Heart right ventricle (tissue), 16 donors: ENCODE measurements at regions not wholly inside any gene's neighbourhood (a gene's known extent, or its start where the extent isn't known, plus 50 kb on each side); places are given as distances from the start of the nearest gene placed in this dataset.

Experiments used
- ATAC-seq, 8 donors: fragments of 200-7000 bp; cut with Tn5 transposase; one replicate each; pipeline ENCODE4 v1.9.1; 2020; ENCODE audit warnings: mild to moderate bottlenecking in 8 of 8, moderate library complexity in 8 of 8, moderate number of reproducible peaks in 1 of 8
- DNase-seq, 2 donors: peaks; one replicate each; pipeline ENCODE4 v3.0.0-alpha.2; 2020
- H3K27ac ChIP-seq, 10 donors: fragments of 200-600 bp; sonication (generic) in 2 of 10; one replicate each; pipeline versions ENCODE4 v1.5.0 to v1.8.0; 2020 to 2022; ENCODE audit warnings: mild to moderate bottlenecking in 3 of 10
- H3K27me3 ChIP-seq, 7 donors: fragments of 200-600 bp; one replicate each; pipeline ENCODE4 v1.8.0; 2021 to 2022; ENCODE audit warnings: mild to moderate bottlenecking in 2 of 7
- H3K36me3 ChIP-seq, 9 donors: fragments of 200-600 bp; sonication (generic) in 1 of 9; one replicate each; pipeline versions ENCODE4 v1.5.0 to v1.8.0; 2020 to 2022; ENCODE audit warnings: mild to moderate bottlenecking in 2 of 9
- H3K4me1 ChIP-seq, 9 donors: fragments of 200-600 bp; sonication (generic) in 1 of 9; one replicate each; pipeline versions ENCODE4 v1.5.0 to v1.8.0; 2020 to 2022; ENCODE audit warnings: mild to moderate bottlenecking in 4 of 9
- H3K4me3 ChIP-seq, 10 donors: fragments of 200-600 bp; sonication (generic) in 2 of 10; one replicate each; pipeline versions ENCODE4 v1.5.0 to v1.8.0; 2020 to 2022; ENCODE audit warnings: mild to moderate bottlenecking in 7 of 10, moderate library complexity in 2 of 10
- H3K9me3 ChIP-seq, 11 donors: fragments of 200-600 bp in 10 of 11; sonication (generic) in 2 of 11; one replicate each; pipeline versions ENCODE4 v1.5.0 to v1.8.0; 2013 to 2022; ENCODE audit warnings: mild to moderate bottlenecking in 2 of 11, control low read depth in 1 of 11, moderate library complexity in 1 of 11
- WGBS, 2 donors: extraction: QIAGEN DNeasy Blood & Tissue Kit; methylation state at CpG; one replicate each; pipeline ENCODE4 v1.1.7; 2013; ENCODE audit warnings: inconsistent platforms in 1 of 2; 5-methylcytosine and 5-hydroxymethylcytosine counted together
- intact Hi-C, 10 donors: fragments of 100-400 bp; cut with DNase I; formaldehyde crosslinking; loops; one replicate each; pipeline versions ENCODE4 v1.11.1 to v1.14.2; 2022
- TF ChIP-seq, protein P1 (sequence below), 9 donors: fragments of 200-600 bp; sonication (generic) in 2 of 9; IDR thresholded peaks; one replicate each; pipeline versions ENCODE4 v1.5.0 to v1.8.0; 2021 to 2022; ENCODE audit warnings: antibody characterized with exemption in 9 of 9, mild to moderate bottlenecking in 5 of 9, moderate library complexity in 1 of 9
- donor health status: Arrhythmogenic right ventricular cardiomyopathy.
- donor health status: ischemic (EF 13 %, LVEDD 7.1; RV severe dilation, severe dysfunction).
- donor health status: healthy with polysubstance abuse.
- donor health status: DM: no; HTN: yes; CAD: no.
- donor health status: DM: no; HTN: no; CAD: no.
- donor health status: ischemic (EF 25% LVEDD 6.9; RV normal size, moderate dysfunction).
- donor health status: ischemic (EF 25% LVEDD 5.7; RV mildly dilated, moderate dysfunction).
- donor health status: healthy.
- donor health status: DM: yes; HTN: yes; CAD: no.
- donor health status: Ischemic cardiomyopathy.
- donor health status: ischemic (EF 35%, LVEDD 5.7; RV mildly dilated, moderate dysfunction).
- donor health status: nonischemic (EF 11% LVEDD 7.7; RV severe dilation, severe dysfunction).
- donor health status: DM: yes; HTN: yes; CAD: no.
- donor health status: PGD.
- donor health status: ischemic (EF 29% LVEDD 5.4; RV normal size, mild dysfunction).
- donor health status: nonischemic (EF 23%, LVEDD 6.1; RV moderate dilation, normal function).

DNA sequence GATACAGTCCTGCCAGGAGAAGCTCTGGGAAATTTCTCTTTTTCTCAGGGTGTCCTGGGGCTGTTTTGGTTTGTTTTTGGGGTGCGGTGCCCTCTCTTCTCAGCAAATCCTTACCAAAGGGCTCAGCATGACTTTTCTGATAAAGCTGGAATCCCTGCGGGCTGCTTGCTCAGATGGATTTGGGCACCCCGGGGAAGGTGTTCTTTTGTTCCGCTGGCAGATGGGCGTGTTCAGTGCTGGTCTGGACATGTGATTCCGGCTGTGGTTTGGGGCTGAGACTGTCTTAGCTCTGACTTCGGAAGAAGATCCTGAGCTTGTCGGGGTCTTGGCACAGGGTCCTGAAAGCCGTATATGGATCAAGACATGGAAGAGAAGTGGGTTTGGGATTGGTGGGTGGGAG is 134.2 kb upstream of the SPRED2 start:
- no peak for ATAC-seq
- no peaks in the 10 kb centered on the region for H3K36me3 ChIP-seq
- no peaks in the 10 kb centered on the region for H3K4me1 ChIP-seq
- H3K27me3 ChIP-seq = no peaks in the 10 kb centered on the region
- no peak for DNase-seq
- 38 to 44% methylated on average over 9 of the region's 9 CpGs for WGBS, 2 donors
- TF ChIP-seq, protein P1, sequence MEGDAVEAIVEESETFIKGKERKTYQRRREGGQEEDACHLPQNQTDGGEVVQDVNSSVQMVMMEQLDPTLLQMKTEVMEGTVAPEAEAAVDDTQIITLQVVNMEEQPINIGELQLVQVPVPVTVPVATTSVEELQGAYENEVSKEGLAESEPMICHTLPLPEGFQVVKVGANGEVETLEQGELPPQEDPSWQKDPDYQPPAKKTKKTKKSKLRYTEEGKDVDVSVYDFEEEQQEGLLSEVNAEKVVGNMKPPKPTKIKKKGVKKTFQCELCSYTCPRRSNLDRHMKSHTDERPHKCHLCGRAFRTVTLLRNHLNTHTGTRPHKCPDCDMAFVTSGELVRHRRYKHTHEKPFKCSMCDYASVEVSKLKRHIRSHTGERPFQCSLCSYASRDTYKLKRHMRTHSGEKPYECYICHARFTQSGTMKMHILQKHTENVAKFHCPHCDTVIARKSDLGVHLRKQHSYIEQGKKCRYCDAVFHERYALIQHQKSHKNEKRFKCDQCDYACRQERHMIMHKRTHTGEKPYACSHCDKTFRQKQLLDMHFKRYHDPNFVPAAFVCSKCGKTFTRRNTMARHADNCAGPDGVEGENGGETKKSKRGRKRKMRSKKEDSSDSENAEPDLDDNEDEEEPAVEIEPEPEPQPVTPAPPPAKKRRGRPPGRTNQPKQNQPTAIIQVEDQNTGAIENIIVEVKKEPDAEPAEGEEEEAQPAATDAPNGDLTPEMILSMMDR (IDR thresholded peaks at IDR 0.05) = no peak
- intact Hi-C loops = no loop called here
- no peak overlapping the region for H3K4me3 ChIP-seq
- H3K27ac ChIP-seq = no peak overlapping the region
- no peaks in the 10 kb centered on the region for H3K9me3 ChIP-seq

- Histone ChIP-seq H3K4me3 (no peak overlapping the region), H3K27me3 (no peaks in the 10 kb centered on the region), H3K4me1 (no peaks in the 10 kb centered on the region), H3K27ac (no peak overlapping the region), H3K9me3 (no peaks in the 10 kb centered on the region), H3K36me3 (no peaks in the 10 kb centered on the region)
- 75 to 77% methylated on average over 8 of the region's 8 CpGs for WGBS, 2 donors
- intact Hi-C loops = no loop called here
- ATAC-seq (peak in 1 of 8 donors; percentile 13), DNase-seq (no peak)
- TF ChIP-seq, protein P1 (IDR thresholded peaks at IDR 0.05) = no peak
Measured at GRCh38 chr2:65565681-65566080, 133.3 kb upstream of the SPRED2 start.

DNA sequence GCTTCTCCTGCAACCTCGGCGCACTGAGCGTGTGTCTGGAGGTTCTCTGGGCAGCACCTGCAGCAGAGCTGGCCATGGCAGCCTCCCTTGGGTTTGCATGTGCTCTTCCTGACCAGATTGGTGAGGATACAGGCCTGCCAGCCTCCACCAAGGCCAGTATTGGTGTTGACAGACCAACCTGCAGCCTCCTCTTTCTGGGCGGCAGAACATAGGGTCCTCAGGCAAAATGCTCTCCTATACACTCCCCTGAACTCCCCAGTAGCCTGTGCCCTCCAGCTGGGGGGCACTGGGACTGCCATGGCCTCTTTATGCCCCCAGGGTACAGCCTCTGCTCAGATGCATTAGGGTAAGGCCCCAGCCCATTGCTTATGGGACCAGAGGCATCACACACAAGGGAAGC is 131.9 kb upstream of the SPRED2 start:
- intact Hi-C loops = no loop called here
- no peaks in the 10 kb centered on the region for H3K4me1 ChIP-seq
- TF ChIP-seq, protein P1 (IDR thresholded peaks at IDR 0.05) = no peak
- no peaks in the 10 kb centered on the region for H3K9me3 ChIP-seq
- ATAC-seq (peak in 1 of 8 donors; percentile 32), DNase-seq (no peak)
- no peak overlapping the region for H3K4me3 ChIP-seq
- no peak overlapping the region for H3K27ac ChIP-seq
- no peaks in the 10 kb centered on the region for H3K27me3 ChIP-seq
- no peaks in the 10 kb centered on the region for H3K36me3 ChIP-seq
- 96 to 97% methylated on average over 4 of the region's 4 CpGs for WGBS, 2 donors

GRCh38 chr2:65562890-65563289 is 130.5 kb upstream of the SPRED2 start:
- ATAC-seq (peak; percentile 60 to 94 (median 90)), DNase-seq (peak; percentile 50 to 61)
- no peaks in the 10 kb centered on the region for H3K27me3 ChIP-seq
- intact Hi-C loops = no loop called here
- H3K27ac ChIP-seq = no peak overlapping the region
- H3K9me3 ChIP-seq = no peaks in the 10 kb centered on the region
- TF ChIP-seq, protein P1 (IDR thresholded peaks at IDR 0.05) = no peak
- no peaks in the 10 kb centered on the region for H3K4me1 ChIP-seq
- no peak overlapping the region for H3K4me3 ChIP-seq
- no peaks in the 10 kb centered on the region for H3K36me3 ChIP-seq
- 46 to 49% methylated on average over 3 of the region's 3 CpGs for WGBS, 2 donors
